Panc1 (cell line): ENCODE measurements at regions not wholly inside any gene's neighbourhood (a gene's known extent, or its start where the extent isn't known, plus 50 kb on each side); places are given as distances from the start of the nearest gene placed in this dataset.
"Not testable (repeated sequence)": the region's sequence is repeated elsewhere in the genome, so short reads cannot be mapped to it uniquely, and the experiment has no call there.

Experiments used
- ATAC-seq: fragments of 200-7000 bp; cut with Tn5 transposase; 2 replicates; pipeline ENCODE4 v1.9.1; 2020; ENCODE audit warnings: mild to moderate bottlenecking, moderate library complexity
- BruUV-seq: library from RNA; stranded (reverse); fragments of 400-500 nt; replicated peaks from 2 replicates; lab custom pipeline; 2021; lab: Mats Ljungman, UMichigan
- CTCF ChIA-PET: fragments of 300-600 bp; sonication (Branson Sonifier 250); formaldehyde crosslinking; loops from one replicate; lab custom pipeline; 2022; ENCODE audit warnings: antibody characterized with exemption; lab: Charles Lee
- POLR2A ChIA-PET: fragments of 300-600 bp; sonication (Branson Sonifier 250); formaldehyde crosslinking; loops from one replicate; lab custom pipeline; 2022; ENCODE audit warnings: antibody characterized with exemption; lab: Charles Lee
- DNase-seq: peaks from one replicate; pipeline ENCODE4 v3.0.0-alpha.2; 2010; ENCODE audit warnings: low read depth, low spot score
- H3K27ac ChIP-seq: 2 replicates; pipeline ENCODE4 v1.5.1; 2011; ENCODE audit warnings: mild to moderate bottlenecking, low read length, inconsistent platforms
- H3K27me3 ChIP-seq: fragments of 200-500 bp; sonication (Bioruptor generic); 2 replicates; pipeline ENCODE4 v1.6.0; 2014; ENCODE audit warnings: low read length, inconsistent platforms; ENCODE audit not compliant: control insufficient read depth, insufficient read depth
- H3K36me3 ChIP-seq: fragments of 200-500 bp; sonication (Bioruptor generic); 2 replicates; pipeline ENCODE4 v1.5.1; 2014; ENCODE audit warnings: inconsistent platforms, mild to moderate bottlenecking, low read length, moderate library complexity; ENCODE audit not compliant: control insufficient read depth, insufficient read depth
- H3K4me1 ChIP-seq: 2 replicates; pipeline ENCODE4 v1.5.1; 2011; ENCODE audit warnings: inconsistent platforms, mild to moderate bottlenecking, low read length, moderate library complexity; ENCODE audit not compliant: control insufficient read depth, insufficient read depth
- H3K4me3 ChIP-seq, 2 experiments: 2 replicates each; pipeline ENCODE4 v1.5.1; 2011 to 2012; ENCODE audit warnings: low read depth in 2 of 2, low read length in 2 of 2, mild to moderate bottlenecking in 2 of 2, inconsistent platforms in 1 of 2, moderate library complexity in 1 of 2
- H3K9me3 ChIP-seq: fragments of 200-500 bp; sonication (Bioruptor generic); 2 replicates; pipeline ENCODE4 v1.5.1; 2014; ENCODE audit warnings: low read depth, mild to moderate bottlenecking, inconsistent platforms, low read length, moderate library complexity; ENCODE audit not compliant: control insufficient read depth, insufficient read depth
- CTCF ChIP-seq: fragments of 450-650 bp; IDR thresholded peaks from 2 replicates; pipeline ENCODE4 v1.5.1; 2017; ENCODE audit warnings: mild to moderate bottlenecking
- POLR2AphosphoS5 ChIP-seq: IDR thresholded peaks from 2 replicates; pipeline ENCODE4 v1.6.1; 2012; ENCODE audit warnings: mild to moderate bottlenecking, low read depth, low read length, moderate library complexity
- REST ChIP-seq, 2 experiments: IDR thresholded peaks; 2 replicates each; pipeline ENCODE4 v1.6.1; 2011 to 2012; ENCODE audit warnings: low read depth in 2 of 2, control low read depth in 1 of 2, low read length in 1 of 2, mild to moderate bottlenecking in 1 of 2, moderate library complexity in 1 of 2; ENCODE audit not compliant: insufficient read depth in 1 of 2
- SIN3A ChIP-seq: IDR thresholded peaks from 2 replicates; pipeline ENCODE4 v1.6.1; 2012; ENCODE audit warnings: low read depth, mild to moderate bottlenecking, low read length, moderate library complexity, borderline replicate concordance; ENCODE audit not compliant: insufficient read depth
- TCF7L2 ChIP-seq: IDR thresholded peaks from 2 replicates; pipeline ENCODE4 v1.6.1; 2011; ENCODE audit warnings: mild to moderate bottlenecking, low read depth, low read length, inconsistent platforms
- in situ Hi-C: cut with HindIII; loops from 2 replicates; pipeline ENCODE4 v1.10.0; 2016; ENCODE audit warnings: low sequenced_read_pairs, low pct_unique_long_range_greater_than_20kb
- intact Hi-C: fragments of 100-400 bp; cut with micrococcal nuclease; formaldehyde crosslinking; loops from one replicate; pipeline ENCODE4 v1.10.0; 2022; ENCODE audit not compliant: unreplicated experiment

- Histone ChIP-seq H3K27me3 (no peaks in the 10 kb centered on the region), H3K36me3 (no peaks in the 10 kb centered on the region), H3K9me3 (no peaks in the 10 kb centered on the region), H3K27ac (no peak overlapping the region), H3K4me1 (no peaks in the 10 kb centered on the region), H3K4me3 (no peak overlapping the region)
- in situ Hi-C loops (no loop called here), intact Hi-C loops (no loop called here)
- BruUV-seq = no TSS peak
- POLR2A ChIA-PET = no interaction called here
- ATAC-seq (no peak), DNase-seq (no peak)
- TF ChIP-seq SIN3A = no peak
- no peak for TF ChIP-seq POLR2AphosphoS5
- CTCF ChIA-PET = no interaction called here
Observed at GRCh38 chr16:17001471-17001870, 469.3 kb downstream of the XYLT1 start.

GRCh38 chr16:17002565-17002964 lies 468.2 kb downstream of the XYLT1 start:
- intact Hi-C loops (no loop called here), in situ Hi-C loops (no loop called here)
- Histone ChIP-seq H3K27me3 (no peaks in the 10 kb centered on the region), H3K9me3 (no peaks in the 10 kb centered on the region), H3K4me3 (no peak overlapping the region), H3K27ac (no peak overlapping the region), H3K36me3 (no peaks in the 10 kb centered on the region), H3K4me1 (no peaks in the 10 kb centered on the region)
- ATAC-seq = no peak
- ChIA-PET POLR2A (no interaction called here), CTCF (no interaction called here)
- no peak for DNase-seq
- TF ChIP-seq TCF7L2 = no peak
- no peak for TF ChIP-seq REST (IDR thresholded peaks at IDR 0.05; ENCODE audit: insufficient read depth in 1 of 2, low read depth in 2 of 2, low read length in 1 of 2)
- no peak for TF ChIP-seq POLR2AphosphoS5
- no peak for TF ChIP-seq SIN3A
- no peak for TF ChIP-seq CTCF
- BruUV-seq = no TSS peak

GRCh38 chr16:17005963-17006362 lies 464.8 kb downstream of the XYLT1 start:
- H3K4me3 ChIP-seq, ATAC-seq, intact Hi-C loops, H3K4me1 ChIP-seq, H3K36me3 ChIP-seq, in situ Hi-C loops, DNase-seq, H3K27me3 ChIP-seq, BruUV-seq, H3K9me3 ChIP-seq, H3K27ac ChIP-seq, CTCF ChIA-PET, POLR2A ChIA-PET: not testable (repeated sequence)
